ENCODE measurements at regions not wholly inside any gene's neighbourhood (a gene's known extent, or its start where the extent isn't known, plus 50 kb on each side); places are given as distances from the start of the nearest gene placed in this dataset.

DNA sequence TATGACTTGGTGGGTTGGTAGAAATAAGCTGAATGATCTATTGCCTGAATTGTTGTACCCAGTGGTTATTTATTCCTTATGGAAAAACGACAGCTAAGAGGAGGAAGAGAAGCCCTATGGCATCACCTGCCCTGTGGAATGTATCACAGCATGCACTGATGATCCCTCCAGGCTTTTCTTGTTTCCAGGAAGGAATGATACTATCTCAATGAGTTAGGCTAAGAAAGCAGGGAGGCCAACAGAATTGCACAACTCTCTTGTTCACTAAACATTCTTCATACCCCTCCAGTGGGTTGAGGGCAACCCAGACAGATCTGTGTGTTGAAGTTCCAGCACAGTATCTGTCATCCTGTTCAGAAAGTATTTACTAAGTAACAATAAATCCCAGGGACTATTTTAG, 1001.7 kb upstream of the GYPC start:
- POLR2A ChIA-PET (ENCODE audit: unreplicated experiment), result no interaction called here
- in situ Hi-C loops (cut with MboI; ENCODE audit: low sequenced_read_pairs), result no loop called here
- CTCF ChIA-PET, result interaction anchor here (0.6 kb wide), 1 partner anchor 1157 kb away, joined by 3 read pairs; no protein-coding TSS in a partner anchor

More for the DNA sequence above, 1001.7 kb upstream of the GYPC start:
- Histone ChIP-seq H3K9me1 (ENCODE audit: insufficient read depth, low read length) (no peaks in the 10 kb centered on the region), H2AK5ac (ENCODE audit: low read depth, low read length) (no peak overlapping the region), H3K27ac (ENCODE audit: insufficient read depth, low read length) (no peak overlapping the region), H4K5ac (ENCODE audit: low read depth, low read length) (no peak overlapping the region), H3K4me2 (ENCODE audit: low read depth, low read length) (no peak overlapping the region), H3K36me3 (ENCODE audit: control insufficient read depth, insufficient read depth, low read length) (no peaks in the 10 kb centered on the region), H2BK20ac (ENCODE audit: low read depth, low read length) (no peak overlapping the region), H3K56ac (ENCODE audit: extremely low read depth, insufficient read depth, low read length) (no peak overlapping the region), H4K8ac (ENCODE audit: low read depth in 2 of 2, low read length in 2 of 2) (no peak overlapping the region), H2BK5ac (ENCODE audit: low read depth, low read length, poor library complexity, severe bottlenecking) (no peak overlapping the region), H3K79me1 (ENCODE audit: low read depth in 1 of 2, low read length in 2 of 2) (no peaks in the 10 kb centered on the region), H3K14ac (replicated peaks; ENCODE audit: low read depth, low read length) (no peak overlapping the region), H2AK9ac (replicated peaks; ENCODE audit: low read depth, low read length, poor library complexity) (no peak overlapping the region), H4K91ac (ENCODE audit: insufficient read depth, low read depth, low read length) (no peak overlapping the region), H2BK15ac (ENCODE audit: low read depth, low read length) (no peak overlapping the region), H3K4me1 (ENCODE audit: control insufficient read depth, insufficient read depth, low read length) (no peaks in the 10 kb centered on the region), H3K27me3 (ENCODE audit: control insufficient read depth, insufficient read depth, low read length) (no peaks in the 10 kb centered on the region), H2BK120ac (ENCODE audit: low read depth, low read length) (no peak overlapping the region), H3K18ac (ENCODE audit: low read depth, low read length) (no peak overlapping the region), H4K20me1 (ENCODE audit: insufficient read depth, low read length) (no peaks in the 10 kb centered on the region), H2AFZ (replicated peaks; ENCODE audit: low read length, poor library complexity) (no peak overlapping the region), H3K9me3 (ENCODE audit: control insufficient read depth, insufficient read depth, low read length) (peaks cover 9% of the 10 kb centered on the region), H3K4me3 (ENCODE audit: insufficient read depth, low read depth, low read length) (no peak overlapping the region), H3K9ac (ENCODE audit: low read depth, low read length) (no peak overlapping the region), H3K23ac (ENCODE audit: low read depth, low read length) (no peak overlapping the region), H3K4ac (ENCODE audit: low read depth, low read length) (no peak overlapping the region)
- DNase-seq (no peak), ATAC-seq (ENCODE audit: low read depth) (no peak)
- BruUV-seq (replicated peaks), result no TSS peak
- intact Hi-C loops (cut with micrococcal nuclease) (no loop called here), dilution Hi-C loops (cut with HindIII; ENCODE audit: low sequenced_read_pairs, unreplicated experiment) (no loop called here)
- no peak for TF ChIP-seq FOS (IDR thresholded peaks at IDR 0.05; ENCODE audit: low read depth, low read length)
- TF ChIP-seq, protein P1, sequence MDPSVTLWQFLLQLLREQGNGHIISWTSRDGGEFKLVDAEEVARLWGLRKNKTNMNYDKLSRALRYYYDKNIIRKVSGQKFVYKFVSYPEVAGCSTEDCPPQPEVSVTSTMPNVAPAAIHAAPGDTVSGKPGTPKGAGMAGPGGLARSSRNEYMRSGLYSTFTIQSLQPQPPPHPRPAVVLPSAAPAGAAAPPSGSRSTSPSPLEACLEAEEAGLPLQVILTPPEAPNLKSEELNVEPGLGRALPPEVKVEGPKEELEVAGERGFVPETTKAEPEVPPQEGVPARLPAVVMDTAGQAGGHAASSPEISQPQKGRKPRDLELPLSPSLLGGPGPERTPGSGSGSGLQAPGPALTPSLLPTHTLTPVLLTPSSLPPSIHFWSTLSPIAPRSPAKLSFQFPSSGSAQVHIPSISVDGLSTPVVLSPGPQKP (IDR thresholded peaks at IDR 0.05; ENCODE audit: borderline replicate concordance, low read depth, low read length), result no peak
- TF ChIP-seq, protein P2, sequence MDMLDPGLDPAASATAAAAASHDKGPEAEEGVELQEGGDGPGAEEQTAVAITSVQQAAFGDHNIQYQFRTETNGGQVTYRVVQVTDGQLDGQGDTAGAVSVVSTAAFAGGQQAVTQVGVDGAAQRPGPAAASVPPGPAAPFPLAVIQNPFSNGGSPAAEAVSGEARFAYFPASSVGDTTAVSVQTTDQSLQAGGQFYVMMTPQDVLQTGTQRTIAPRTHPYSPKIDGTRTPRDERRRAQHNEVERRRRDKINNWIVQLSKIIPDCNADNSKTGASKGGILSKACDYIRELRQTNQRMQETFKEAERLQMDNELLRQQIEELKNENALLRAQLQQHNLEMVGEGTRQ (IDR thresholded peaks at IDR 0.05; ENCODE audit: low read depth, low read length), result no peak
- no peak for TF ChIP-seq MXI1 (IDR thresholded peaks at IDR 0.05; ENCODE audit: borderline replicate concordance, low read depth, low read length)
- no peak for TF ChIP-seq BHLHE40 (IDR thresholded peaks at IDR 0.05; ENCODE audit: low read depth, low read length)
- no peak for TF ChIP-seq CEBPB (IDR thresholded peaks at IDR 0.05; ENCODE audit: low read depth, low read length)
- TF ChIP-seq CHD1 (IDR thresholded peaks at IDR 0.05; ENCODE audit: low read depth, low read length), result no peak
- TF ChIP-seq MAZ (IDR thresholded peaks at IDR 0.05; ENCODE audit: borderline replicate concordance, low read depth, low read length), result no peak
- TF ChIP-seq SMC3 (IDR thresholded peaks at IDR 0.05; ENCODE audit: low read depth, low read length), result no peak
- WGBS, 2 experiments (ENCODE audit: extremely low coverage in 2 of 2, insufficient read length in 1 of 2), result 17% methylated on average over 1 of the region's 1 CpG; no CpG with 5 or more reads in 1 of the 2 experiments

Data from IMR-90 (cell line).